K562 (cell line): ENCODE measurements at regions not wholly inside any gene's neighbourhood (a gene's known extent, or its start where the extent isn't known, plus 50 kb on each side); places are given as distances from the start of the nearest gene placed in this dataset.

ENCODE experiments used
- ATF1 ChIP-seq, 2 experiments: fragments of 450-650 bp in 1 of 2; IDR thresholded peaks; 2 replicates each; pipeline ENCODE4 v1.6.1; 2016; ENCODE audit warnings: missing compliant biosample characterization in 1 of 2, missing genetic modification characterization in 1 of 2
- CREM ChIP-seq: IDR thresholded peaks from 2 replicates; pipeline ENCODE4 v1.6.1; 2014; ENCODE audit warnings: antibody characterized with exemption, low read depth
- ESRRA ChIP-seq: fragments of 450-650 bp; IDR thresholded peaks from 2 replicates; pipeline ENCODE4 v1.6.1; 2014; ENCODE audit warnings: low read depth, mild to moderate bottlenecking, moderate library complexity, borderline replicate concordance
- EZH2 ChIP-seq: IDR thresholded peaks from 2 replicates; pipeline ENCODE4 v1.6.1; 2012; ENCODE audit warnings: low read depth, mild to moderate bottlenecking, inconsistent platforms, low read length, borderline replicate concordance
- FUS ChIP-seq: fragments of 200-400 bp; formaldehyde crosslinking; optimal IDR thresholded peaks from 2 replicates; pipeline ENCODE3; 2017; ENCODE audit warnings: low read depth, low read length
- HNRNPUL1 ChIP-seq: fragments of 200-400 bp; formaldehyde crosslinking; IDR thresholded peaks from 2 replicates; pipeline ENCODE4 v1.6.1; 2017; ENCODE audit warnings: low read length
- NFATC3 ChIP-seq: fragments of 450-650 bp; IDR thresholded peaks from 2 replicates; pipeline ENCODE4 v1.6.1; 2017; ENCODE audit warnings: mild to moderate bottlenecking
- NFE2 ChIP-seq: IDR thresholded peaks from 2 replicates; pipeline ENCODE4 v1.6.1; 2014; ENCODE audit warnings: antibody characterized with exemption, low read depth
- PML ChIP-seq: IDR thresholded peaks from 2 replicates; pipeline ENCODE4 v1.6.1; 2012; ENCODE audit warnings: low read length, inconsistent platforms
- TAL1 ChIP-seq: fragments of 450-650 bp; IDR thresholded peaks from 2 replicates; pipeline ENCODE4 v1.6.1; 2016; ENCODE audit warnings: mild to moderate bottlenecking
- U2AF2 ChIP-seq: fragments of 200-400 bp; formaldehyde crosslinking; optimal IDR thresholded peaks from 2 replicates; pipeline ENCODE3; 2017; ENCODE audit warnings: low read depth, mild to moderate bottlenecking, low read length
- ZBED1 ChIP-seq: IDR thresholded peaks from 2 replicates; pipeline ENCODE4 v1.6.1; 2014
- ZNF324 ChIP-seq: fragments of 250-450 bp; sonication (Bioruptor Pico); IDR thresholded peaks from 2 replicates; pipeline ENCODE4 v1.4.0; 2020; ENCODE audit warnings: mild to moderate bottlenecking
- ZNF76 ChIP-seq: fragments of 250-450 bp; sonication (Bioruptor Pico); IDR thresholded peaks from 2 replicates; pipeline ENCODE4 v1.4.0; 2020; ENCODE audit warnings: mild to moderate bottlenecking, moderate library complexity, borderline replicate concordance
- ZNF778 ChIP-seq: fragments of 450-650 bp; formaldehyde crosslinking; IDR thresholded peaks from 2 replicates; pipeline ENCODE4 v1.4.0; 2020; ENCODE audit warnings: mild to moderate bottlenecking, moderate library complexity
- TF ChIP-seq, protein P1 (sequence below): fragments of 250-450 bp; sonication (Bioruptor Pico); IDR thresholded peaks from 2 replicates; pipeline ENCODE4 v1.9.0; 2021; ENCODE audit warnings: mild to moderate bottlenecking, inconsistent platforms
- TF ChIP-seq, protein P2 (sequence below): fragments of 200-800 bp; sonication (Bioruptor generic); IDR thresholded peaks from 2 replicates; pipeline ENCODE4 v1.6.1; 2017; ENCODE audit warnings: missing genetic modification characterization, missing compliant biosample characterization
- TF ChIP-seq, protein P3 (sequence below): fragments of 450-650 bp; IDR thresholded peaks from 2 replicates; pipeline ENCODE4 v1.6.1; 2017; ENCODE audit warnings: antibody characterized with exemption
- TF ChIP-seq, protein P4 (sequence below), 2 experiments: fragments of 150-350 bp in 1 of 2; IDR thresholded peaks; 2 replicates each; pipeline ENCODE4 v1.6.1; 2012 to 2016; ENCODE audit warnings: low read depth in 2 of 2, low read length in 2 of 2, mild to moderate bottlenecking in 1 of 2, moderate library complexity in 1 of 2
- TF ChIP-seq, protein P5 (sequence below), 2 experiments: fragments of 450-650 bp in 1 of 2; sonication (generic) in 1 of 2; formaldehyde crosslinking in 1 of 2; IDR thresholded peaks in 1 of 2; conservative IDR thresholded peaks in 1 of 2; 2 replicates each; pipeline versions ENCODE4 v1.6.1 to v1.8.1; 2016 to 2023; ENCODE audit warnings: mild to moderate bottlenecking in 2 of 2, moderate library complexity in 2 of 2, inconsistent platforms in 1 of 2, missing genetic modification reagents in 1 of 2

DNA sequence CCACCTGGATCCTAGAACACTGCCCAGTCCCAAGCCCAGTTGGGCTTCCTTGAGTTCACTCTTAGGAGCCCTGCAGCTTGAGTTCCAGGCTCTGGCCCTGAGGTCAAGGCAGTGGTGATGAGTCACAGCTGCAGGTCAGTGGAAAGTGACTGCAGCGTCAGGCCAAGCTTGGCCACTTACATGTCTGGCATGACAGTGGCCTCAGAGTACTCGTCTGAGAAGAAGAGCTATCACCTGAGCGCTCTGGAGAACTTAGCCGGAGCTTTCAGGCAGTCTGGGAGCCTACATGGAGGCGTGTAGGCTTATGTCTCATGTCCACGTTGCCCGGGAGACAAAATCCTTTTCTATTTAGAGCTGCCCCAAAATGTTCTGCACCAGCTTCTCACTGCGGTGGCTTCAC is 75.6 kb downstream of the ARL6IP4 start (continued):
- TF ChIP-seq, protein P1, sequence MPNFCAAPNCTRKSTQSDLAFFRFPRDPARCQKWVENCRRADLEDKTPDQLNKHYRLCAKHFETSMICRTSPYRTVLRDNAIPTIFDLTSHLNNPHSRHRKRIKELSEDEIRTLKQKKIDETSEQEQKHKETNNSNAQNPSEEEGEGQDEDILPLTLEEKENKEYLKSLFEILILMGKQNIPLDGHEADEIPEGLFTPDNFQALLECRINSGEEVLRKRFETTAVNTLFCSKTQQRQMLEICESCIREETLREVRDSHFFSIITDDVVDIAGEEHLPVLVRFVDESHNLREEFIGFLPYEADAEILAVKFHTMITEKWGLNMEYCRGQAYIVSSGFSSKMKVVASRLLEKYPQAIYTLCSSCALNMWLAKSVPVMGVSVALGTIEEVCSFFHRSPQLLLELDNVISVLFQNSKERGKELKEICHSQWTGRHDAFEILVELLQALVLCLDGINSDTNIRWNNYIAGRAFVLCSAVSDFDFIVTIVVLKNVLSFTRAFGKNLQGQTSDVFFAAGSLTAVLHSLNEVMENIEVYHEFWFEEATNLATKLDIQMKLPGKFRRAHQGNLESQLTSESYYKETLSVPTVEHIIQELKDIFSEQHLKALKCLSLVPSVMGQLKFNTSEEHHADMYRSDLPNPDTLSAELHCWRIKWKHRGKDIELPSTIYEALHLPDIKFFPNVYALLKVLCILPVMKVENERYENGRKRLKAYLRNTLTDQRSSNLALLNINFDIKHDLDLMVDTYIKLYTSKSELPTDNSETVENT (CRISPR knock-in tag): no peak
- TF ChIP-seq U2AF2 (no peak), NFATC3 (no peak), ZNF778 (CRISPR knock-in tag) (no peak), ZNF76 (CRISPR knock-in tag) (no peak), NFE2 (peak; percentile 53), ATF1 (CRISPR knock-in tag; IDR thresholded peaks at IDR 0.05) (no peak), ATF1 (tag; IDR thresholded peaks at IDR 0.05) (peak; percentile 31; the same call in 1 of the 2 replicates), EZH2 (no peak), TAL1 (no peak), ZNF324 (CRISPR knock-in tag) (no peak), ESRRA (no peak), FUS (no peak), HNRNPUL1 (no peak), PML (no peak), CREM (peak; percentile 40; the same call in 1 of the 2 replicates), ZBED1 (no peak)
- TF ChIP-seq, protein P2, sequence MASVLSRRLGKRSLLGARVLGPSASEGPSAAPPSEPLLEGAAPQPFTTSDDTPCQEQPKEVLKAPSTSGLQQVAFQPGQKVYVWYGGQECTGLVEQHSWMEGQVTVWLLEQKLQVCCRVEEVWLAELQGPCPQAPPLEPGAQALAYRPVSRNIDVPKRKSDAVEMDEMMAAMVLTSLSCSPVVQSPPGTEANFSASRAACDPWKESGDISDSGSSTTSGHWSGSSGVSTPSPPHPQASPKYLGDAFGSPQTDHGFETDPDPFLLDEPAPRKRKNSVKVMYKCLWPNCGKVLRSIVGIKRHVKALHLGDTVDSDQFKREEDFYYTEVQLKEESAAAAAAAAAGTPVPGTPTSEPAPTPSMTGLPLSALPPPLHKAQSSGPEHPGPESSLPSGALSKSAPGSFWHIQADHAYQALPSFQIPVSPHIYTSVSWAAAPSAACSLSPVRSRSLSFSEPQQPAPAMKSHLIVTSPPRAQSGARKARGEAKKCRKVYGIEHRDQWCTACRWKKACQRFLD (CRISPR knock-in tag): no peak
- TF ChIP-seq, protein P3, sequence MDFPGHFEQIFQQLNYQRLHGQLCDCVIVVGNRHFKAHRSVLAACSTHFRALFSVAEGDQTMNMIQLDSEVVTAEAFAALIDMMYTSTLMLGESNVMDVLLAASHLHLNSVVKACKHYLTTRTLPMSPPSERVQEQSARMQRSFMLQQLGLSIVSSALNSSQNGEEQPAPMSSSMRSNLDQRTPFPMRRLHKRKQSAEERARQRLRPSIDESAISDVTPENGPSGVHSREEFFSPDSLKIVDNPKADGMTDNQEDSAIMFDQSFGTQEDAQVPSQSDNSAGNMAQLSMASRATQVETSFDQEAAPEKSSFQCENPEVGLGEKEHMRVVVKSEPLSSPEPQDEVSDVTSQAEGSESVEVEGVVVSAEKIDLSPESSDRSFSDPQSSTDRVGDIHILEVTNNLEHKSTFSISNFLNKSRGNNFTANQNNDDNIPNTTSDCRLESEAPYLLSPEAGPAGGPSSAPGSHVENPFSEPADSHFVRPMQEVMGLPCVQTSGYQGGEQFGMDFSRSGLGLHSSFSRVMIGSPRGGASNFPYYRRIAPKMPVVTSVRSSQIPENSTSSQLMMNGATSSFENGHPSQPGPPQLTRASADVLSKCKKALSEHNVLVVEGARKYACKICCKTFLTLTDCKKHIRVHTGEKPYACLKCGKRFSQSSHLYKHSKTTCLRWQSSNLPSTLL: no peak
- TF ChIP-seq, protein P4, sequence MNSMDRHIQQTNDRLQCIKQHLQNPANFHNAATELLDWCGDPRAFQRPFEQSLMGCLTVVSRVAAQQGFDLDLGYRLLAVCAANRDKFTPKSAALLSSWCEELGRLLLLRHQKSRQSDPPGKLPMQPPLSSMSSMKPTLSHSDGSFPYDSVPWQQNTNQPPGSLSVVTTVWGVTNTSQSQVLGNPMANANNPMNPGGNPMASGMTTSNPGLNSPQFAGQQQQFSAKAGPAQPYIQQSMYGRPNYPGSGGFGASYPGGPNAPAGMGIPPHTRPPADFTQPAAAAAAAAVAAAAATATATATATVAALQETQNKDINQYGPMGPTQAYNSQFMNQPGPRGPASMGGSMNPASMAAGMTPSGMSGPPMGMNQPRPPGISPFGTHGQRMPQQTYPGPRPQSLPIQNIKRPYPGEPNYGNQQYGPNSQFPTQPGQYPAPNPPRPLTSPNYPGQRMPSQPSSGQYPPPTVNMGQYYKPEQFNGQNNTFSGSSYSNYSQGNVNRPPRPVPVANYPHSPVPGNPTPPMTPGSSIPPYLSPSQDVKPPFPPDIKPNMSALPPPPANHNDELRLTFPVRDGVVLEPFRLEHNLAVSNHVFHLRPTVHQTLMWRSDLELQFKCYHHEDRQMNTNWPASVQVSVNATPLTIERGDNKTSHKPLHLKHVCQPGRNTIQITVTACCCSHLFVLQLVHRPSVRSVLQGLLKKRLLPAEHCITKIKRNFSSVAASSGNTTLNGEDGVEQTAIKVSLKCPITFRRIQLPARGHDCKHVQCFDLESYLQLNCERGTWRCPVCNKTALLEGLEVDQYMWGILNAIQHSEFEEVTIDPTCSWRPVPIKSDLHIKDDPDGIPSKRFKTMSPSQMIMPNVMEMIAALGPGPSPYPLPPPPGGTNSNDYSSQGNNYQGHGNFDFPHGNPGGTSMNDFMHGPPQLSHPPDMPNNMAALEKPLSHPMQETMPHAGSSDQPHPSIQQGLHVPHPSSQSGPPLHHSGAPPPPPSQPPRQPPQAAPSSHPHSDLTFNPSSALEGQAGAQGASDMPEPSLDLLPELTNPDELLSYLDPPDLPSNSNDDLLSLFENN (IDR thresholded peaks at IDR 0.05; ENCODE audit: low read depth in 2 of 2, low read length in 2 of 2): no peak
- TF ChIP-seq, protein P5, sequence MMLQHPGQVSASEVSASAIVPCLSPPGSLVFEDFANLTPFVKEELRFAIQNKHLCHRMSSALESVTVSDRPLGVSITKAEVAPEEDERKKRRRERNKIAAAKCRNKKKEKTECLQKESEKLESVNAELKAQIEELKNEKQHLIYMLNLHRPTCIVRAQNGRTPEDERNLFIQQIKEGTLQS (IDR thresholded peaks at IDR 0.05): peak; percentile 88
- TF ChIP-seq, protein P5 (CRISPR knock-in tag; conservative IDR thresholded peaks at IDR 0.05): 0 out of 2 replicates have a peak, but pooled peaks have one; percentile 28
